Osteocyte (in vitro differentiated cells): ENCODE measurements at regions not wholly inside any gene's neighbourhood (a gene's known extent, or its start where the extent isn't known, plus 50 kb on each side); places are given as distances from the start of the nearest gene placed in this dataset.
"Not testable (repeated sequence)": the region's sequence is repeated elsewhere in the genome, so short reads cannot be mapped to it uniquely, and the experiment has no call there.

ENCODE experiments used
- DNase-seq: peaks from one replicate; pipeline ENCODE4 v3.0.0; 2021; ENCODE audit warnings: mixed read lengths; ENCODE audit not compliant: unreplicated experiment; ENCODE audit errors: extremely low spot score
- H3K27ac Mint-ChIP-seq: one replicate; pipeline ENCODE4 v1.8.0; 2021; ENCODE audit warnings: mild to moderate bottlenecking, mixed read lengths; ENCODE audit not compliant: unreplicated experiment
- H3K27me3 Mint-ChIP-seq: one replicate; pipeline ENCODE4 v1.8.0; 2021; ENCODE audit warnings: mixed read lengths; ENCODE audit not compliant: unreplicated experiment
- H3K36me3 Mint-ChIP-seq: one replicate; pipeline ENCODE4 v1.8.0; 2021; ENCODE audit warnings: mixed read lengths; ENCODE audit not compliant: unreplicated experiment
- H3K4me1 Mint-ChIP-seq: one replicate; pipeline ENCODE4 v1.8.0; 2021; ENCODE audit warnings: mixed read lengths; ENCODE audit not compliant: unreplicated experiment
- H3K4me3 Mint-ChIP-seq: one replicate; pipeline ENCODE4 v1.8.0; 2021; ENCODE audit warnings: mild to moderate bottlenecking, moderate library complexity, mixed read lengths; ENCODE audit not compliant: unreplicated experiment
- H3K9me3 Mint-ChIP-seq: one replicate; pipeline ENCODE4 v1.8.0; 2021; ENCODE audit warnings: mixed read lengths; ENCODE audit not compliant: unreplicated experiment
- TF ChIP-seq, protein P1 (sequence below): fragments of 200-600 bp; sonication (generic); IDR thresholded peaks from 2 replicates; pipeline ENCODE4 v1.5.0; 2021; ENCODE audit warnings: antibody characterized with exemption, mild to moderate bottlenecking, moderate library complexity

DNA sequence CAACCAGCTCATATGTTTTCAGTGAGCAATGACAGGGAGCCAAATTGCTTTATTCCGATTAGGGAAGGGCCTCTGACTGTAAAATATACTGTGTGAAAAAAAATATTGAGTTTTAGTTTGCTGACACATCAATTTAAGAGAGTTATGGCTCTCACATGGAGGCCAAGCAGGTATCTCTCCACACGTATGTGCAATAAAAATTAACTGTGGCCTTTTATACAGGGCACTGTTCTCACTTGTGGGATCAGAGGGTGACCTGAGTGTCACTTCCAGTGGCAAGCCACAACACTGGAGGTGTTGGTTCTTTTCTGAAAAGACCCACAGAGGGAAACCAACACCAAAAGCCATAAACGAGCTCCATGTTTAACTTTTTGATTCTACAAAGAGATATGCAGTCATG is 462.8 kb downstream of the MID1IP1 start:
- TF ChIP-seq, protein P1, sequence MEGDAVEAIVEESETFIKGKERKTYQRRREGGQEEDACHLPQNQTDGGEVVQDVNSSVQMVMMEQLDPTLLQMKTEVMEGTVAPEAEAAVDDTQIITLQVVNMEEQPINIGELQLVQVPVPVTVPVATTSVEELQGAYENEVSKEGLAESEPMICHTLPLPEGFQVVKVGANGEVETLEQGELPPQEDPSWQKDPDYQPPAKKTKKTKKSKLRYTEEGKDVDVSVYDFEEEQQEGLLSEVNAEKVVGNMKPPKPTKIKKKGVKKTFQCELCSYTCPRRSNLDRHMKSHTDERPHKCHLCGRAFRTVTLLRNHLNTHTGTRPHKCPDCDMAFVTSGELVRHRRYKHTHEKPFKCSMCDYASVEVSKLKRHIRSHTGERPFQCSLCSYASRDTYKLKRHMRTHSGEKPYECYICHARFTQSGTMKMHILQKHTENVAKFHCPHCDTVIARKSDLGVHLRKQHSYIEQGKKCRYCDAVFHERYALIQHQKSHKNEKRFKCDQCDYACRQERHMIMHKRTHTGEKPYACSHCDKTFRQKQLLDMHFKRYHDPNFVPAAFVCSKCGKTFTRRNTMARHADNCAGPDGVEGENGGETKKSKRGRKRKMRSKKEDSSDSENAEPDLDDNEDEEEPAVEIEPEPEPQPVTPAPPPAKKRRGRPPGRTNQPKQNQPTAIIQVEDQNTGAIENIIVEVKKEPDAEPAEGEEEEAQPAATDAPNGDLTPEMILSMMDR, result no peak
- Mint-ChIP-seq H3K4me3 (no peak overlapping the region), H3K27me3 (no peaks in the 10 kb centered on the region), H3K27ac (no peak overlapping the region), H3K9me3 (peaks cover 11% of the 10 kb centered on the region), H3K36me3 (no peaks in the 10 kb centered on the region), H3K4me1 (no peaks in the 10 kb centered on the region)
- DNase-seq, result no peak

- Mint-ChIP-seq H3K36me3 (no peaks in the 10 kb centered on the region), H3K27ac (no peak overlapping the region), H3K9me3 (peaks cover 20% of the 10 kb centered on the region), H3K4me3 (no peak overlapping the region), H3K4me1 (no peaks in the 10 kb centered on the region), H3K27me3 (no peaks in the 10 kb centered on the region)
- TF ChIP-seq, protein P1, result no peak
- DNase-seq, result no peak
Observed at GRCh38 chrX:39267176-39267575, 465.9 kb downstream of the MID1IP1 start.

DNA sequence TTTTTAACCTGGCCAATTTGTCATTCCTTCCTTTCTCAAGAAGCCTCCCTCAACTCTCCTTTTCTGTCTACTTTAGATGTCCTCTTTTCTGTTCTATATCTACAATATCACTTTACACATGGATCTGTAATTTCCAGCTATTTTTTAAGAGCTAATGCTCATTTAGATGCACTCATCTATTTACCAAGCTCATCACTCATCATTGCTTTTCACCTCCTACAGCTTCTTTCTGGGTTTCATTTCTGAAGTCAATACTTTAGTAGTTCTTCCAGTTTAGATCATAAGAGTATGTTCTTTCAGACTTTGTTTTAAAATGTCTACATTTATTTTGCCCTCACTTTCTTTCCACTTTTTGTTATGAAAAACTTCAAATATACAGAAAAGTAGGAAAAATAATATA is 466.9 kb downstream of the MID1IP1 start:
- Mint-ChIP-seq H3K4me1 (no peaks in the 10 kb centered on the region), H3K36me3 (no peaks in the 10 kb centered on the region), H3K4me3 (no peak overlapping the region), H3K27me3 (no peaks in the 10 kb centered on the region), H3K27ac (no peak overlapping the region), H3K9me3 (peaks cover 22% of the 10 kb centered on the region)
- no peak for DNase-seq
- TF ChIP-seq, protein P1, result no peak

GRCh38 chrX:39275500-39276068 is 474.3 kb downstream of the MID1IP1 start:
- no peaks in the 10 kb centered on the region for H3K36me3 Mint-ChIP-seq
- no peaks in the 10 kb centered on the region for H3K4me1 Mint-ChIP-seq
- no peaks in the 10 kb centered on the region for H3K27me3 Mint-ChIP-seq
- H3K27ac Mint-ChIP-seq, result no peak overlapping the region
- peaks cover 16% of the 10 kb centered on the region for H3K9me3 Mint-ChIP-seq
- no peak for DNase-seq
- TF ChIP-seq, protein P1, result no peak
- no peak overlapping the region for H3K4me3 Mint-ChIP-seq

DNA sequence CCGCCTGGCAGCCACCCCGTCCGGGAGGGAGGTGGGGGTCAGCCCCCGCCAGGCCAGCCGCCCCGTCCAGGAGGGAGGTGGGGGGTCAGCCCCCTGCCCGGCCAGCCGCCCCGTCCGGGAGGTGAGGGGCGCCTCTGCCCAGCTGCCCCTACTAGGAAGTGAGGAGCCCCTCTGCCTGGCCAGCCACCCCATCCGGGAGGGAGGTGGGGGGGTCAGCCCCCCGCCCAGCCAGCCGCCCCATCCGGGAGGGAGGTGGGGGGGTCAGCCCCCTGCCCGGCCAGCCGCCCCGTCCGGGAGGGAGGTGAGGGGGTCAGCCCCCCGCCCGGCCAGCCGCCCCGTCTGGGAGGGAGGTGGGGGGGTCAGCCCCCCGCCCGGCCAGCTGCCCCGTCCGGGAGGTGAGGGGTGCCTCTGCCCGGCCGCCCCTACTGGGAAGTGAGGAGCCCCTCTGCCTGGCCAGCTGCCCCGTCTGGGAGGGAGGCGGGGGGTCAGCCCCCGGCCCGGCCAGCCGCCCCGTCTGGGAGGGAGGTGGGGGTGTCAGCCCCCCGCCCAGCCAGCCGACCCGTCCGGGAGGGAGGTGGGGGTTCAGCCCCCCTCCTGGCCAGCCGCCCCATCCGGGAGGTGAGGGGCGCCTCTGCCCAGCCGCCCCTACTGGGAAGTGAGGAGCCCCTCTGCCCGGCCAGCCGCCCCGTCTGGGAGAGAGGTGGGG is 476.6 kb downstream of the MID1IP1 start:
- H3K36me3 Mint-ChIP-seq, result not testable (repeated sequence)

More for the DNA sequence above, 476.6 kb downstream of the MID1IP1 start:
- H3K4me1 Mint-ChIP-seq, H3K9me3 Mint-ChIP-seq, H3K4me3 Mint-ChIP-seq, H3K27ac Mint-ChIP-seq, DNase-seq, H3K27me3 Mint-ChIP-seq: not testable (repeated sequence)
